ENCODE measurements at regions not wholly inside any gene's neighbourhood (a gene's known extent, or its start where the extent isn't known, plus 50 kb on each side); places are given as distances from the start of the nearest gene placed in this dataset.

- no peak for TF ChIP-seq CTCF (conservative IDR thresholded peaks at IDR 0.05)
- no peak overlapping the region for H3K27ac ChIP-seq (ENCODE audit: low read depth, low read length)
- H3K36me3 ChIP-seq (ENCODE audit: control insufficient read depth, insufficient read depth, low read length): no peaks in the 10 kb centered on the region
- 96% methylated on average over 3 of the region's 3 CpGs; no CpG with 5 or more reads in 1 of the 2 experiments for WGBS, 2 experiments (ENCODE audit: insufficient coverage in 1 of 2, insufficient read length in 1 of 2)
- H3K4me3 ChIP-seq (ENCODE audit: low read length): no peak overlapping the region
- H3K9me3 ChIP-seq (ENCODE audit: control insufficient read depth, low read length): no peaks in the 10 kb centered on the region
- no peaks in the 10 kb centered on the region for H3K9me3 Mint-ChIP-seq
- H3K27me3 Mint-ChIP-seq (ENCODE audit: insufficient read depth): no peaks in the 10 kb centered on the region
- H3K36me3 Mint-ChIP-seq (ENCODE audit: low read depth): no peaks in the 10 kb centered on the region
- H3K4me3 Mint-ChIP-seq: no peak overlapping the region
- H3K4me1 Mint-ChIP-seq: no peaks in the 10 kb centered on the region
- no peak overlapping the region for H3K9ac ChIP-seq (ENCODE audit: extremely low read depth, low read length, poor library complexity, severe bottlenecking)
- H3K4me1 ChIP-seq (ENCODE audit: control insufficient read depth, insufficient read depth, low read length): no peaks in the 10 kb centered on the region
- DNase-seq: no peak
- H3K27ac Mint-ChIP-seq: no peak overlapping the region
- no peaks in the 10 kb centered on the region for H3K27me3 ChIP-seq (ENCODE audit: control insufficient read depth, insufficient read depth, low read length, poor library complexity, severe bottlenecking)
These were observed 56.7 kb upstream of the EML4 start for GRCh38 chr2:42112418-42112817.

- H3K27ac Mint-ChIP-seq: no peak overlapping the region
- Histone ChIP-seq H3K27ac (ENCODE audit: low read depth, low read length) (no peak overlapping the region), H3K9me3 (ENCODE audit: control insufficient read depth, low read length) (no peaks in the 10 kb centered on the region), H3K4me1 (ENCODE audit: control insufficient read depth, insufficient read depth, low read length) (peaks cover 4% of the 10 kb centered on the region), H3K9ac (ENCODE audit: extremely low read depth, low read length, poor library complexity, severe bottlenecking) (no peak overlapping the region), H3K36me3 (ENCODE audit: control insufficient read depth, insufficient read depth, low read length) (no peaks in the 10 kb centered on the region), H3K4me3 (ENCODE audit: low read length) (no peak overlapping the region), H3K27me3 (ENCODE audit: control insufficient read depth, insufficient read depth, low read length, poor library complexity, severe bottlenecking) (no peaks in the 10 kb centered on the region)
- peaks cover 7% of the 10 kb centered on the region for H3K4me1 Mint-ChIP-seq
- H3K9me3 Mint-ChIP-seq: no peaks in the 10 kb centered on the region
- H3K4me3 Mint-ChIP-seq: no peak overlapping the region
- H3K27me3 Mint-ChIP-seq (ENCODE audit: insufficient read depth): no peaks in the 10 kb centered on the region
- no peaks in the 10 kb centered on the region for H3K36me3 Mint-ChIP-seq (ENCODE audit: low read depth)
- whole genome bisulfite sequencing, 2 experiments (ENCODE audit: insufficient coverage in 1 of 2, insufficient read length in 1 of 2): 86 to 88% methylated on average over 4 to 6 of the region's 6 CpGs
- DNase-seq: peak; percentile 32
- TF ChIP-seq CTCF (conservative IDR thresholded peaks at IDR 0.05): no peak
These were observed 55.7 kb upstream of the EML4 start for GRCh38 chr2:42113452-42113851.

GRCh38 chr2:42114091-42114490, 55.1 kb upstream of the EML4 start:
- Mint-ChIP-seq H3K9me3 (no peaks in the 10 kb centered on the region), H3K27me3 (ENCODE audit: insufficient read depth) (no peaks in the 10 kb centered on the region), H3K27ac (no peak overlapping the region), H3K4me3 (no peak overlapping the region), H3K36me3 (ENCODE audit: low read depth) (no peaks in the 10 kb centered on the region), H3K4me1 (peaks cover 7% of the 10 kb centered on the region)
- Histone ChIP-seq H3K36me3 (ENCODE audit: control insufficient read depth, insufficient read depth, low read length) (no peaks in the 10 kb centered on the region), H3K27me3 (ENCODE audit: control insufficient read depth, insufficient read depth, low read length, poor library complexity, severe bottlenecking) (no peaks in the 10 kb centered on the region), H3K4me3 (ENCODE audit: low read length) (no peak overlapping the region), H3K27ac (ENCODE audit: low read depth, low read length) (no peak overlapping the region), H3K9me3 (ENCODE audit: control insufficient read depth, low read length) (no peaks in the 10 kb centered on the region), H3K4me1 (ENCODE audit: control insufficient read depth, insufficient read depth, low read length) (peaks cover 4% of the 10 kb centered on the region), H3K9ac (ENCODE audit: extremely low read depth, low read length, poor library complexity, severe bottlenecking) (no peak overlapping the region)
- peak; percentile 16 for DNase-seq
- WGBS, 2 experiments (ENCODE audit: insufficient coverage in 1 of 2, insufficient read length in 1 of 2): 94 to 95% methylated on average over 5 of the region's 5 CpGs
- no peak for TF ChIP-seq CTCF (conservative IDR thresholded peaks at IDR 0.05)

Data from endodermal cell (in vitro differentiated cells).